AG04450 (cell line): ENCODE measurements at regions not wholly inside any gene's neighbourhood (a gene's known extent, or its start where the extent isn't known, plus 50 kb on each side); places are given as distances from the start of the nearest gene placed in this dataset.

ENCODE experiments used
- CTCF ChIA-PET: fragments of 300-600, 350-600 bp; formaldehyde crosslinking; extraction: SDS; loops from one replicate; lab custom pipeline; 2022; ENCODE audit warnings: antibody characterized with exemption, inconsistent platforms; lab: Charles Lee
- POLR2A ChIA-PET: fragments of 350-600 bp; formaldehyde crosslinking; extraction: SDS; loops from one replicate; lab custom pipeline; 2021; ENCODE audit warnings: antibody characterized with exemption, inconsistent platforms; lab: Yijun Ruan, JAX
- DNase-seq: peaks from one replicate; pipeline ENCODE4 v3.0.0-alpha.2; 2011; ENCODE audit warnings: low read depth, low spot score
- H3K27ac ChIP-seq: one replicate; pipeline ENCODE4 v1.5.1; 2012; ENCODE audit warnings: low read depth, low read length, control low read depth
- H3K27me3 ChIP-seq: one replicate; pipeline ENCODE4 v1.6.0; 2012; ENCODE audit warnings: low read length; ENCODE audit not compliant: control insufficient read depth, insufficient read depth
- H3K4me3 ChIP-seq: 2 replicates; pipeline ENCODE4 v1.5.1; 2011; ENCODE audit warnings: mild to moderate bottlenecking, low read depth, low read length, control low read depth
- H3K9me3 ChIP-seq: 2 replicates; pipeline ENCODE4 v1.5.1; 2012; ENCODE audit warnings: low read length; ENCODE audit not compliant: control insufficient read depth, insufficient read depth
- CTCF ChIP-seq: IDR thresholded peaks from 2 replicates; pipeline ENCODE4 v1.5.1; 2011; ENCODE audit warnings: low read depth, low read length, control low read depth, inconsistent platforms

- Histone ChIP-seq H3K9me3 (no peaks in the 10 kb centered on the region), H3K27ac (no peak overlapping the region), H3K4me3 (no peak overlapping the region), H3K27me3 (no peaks in the 10 kb centered on the region)
- no peak for TF ChIP-seq CTCF
- CTCF ChIA-PET: no interaction called here
- no peak for DNase-seq
- POLR2A ChIA-PET: no interaction called here
These were observed 57.9 kb downstream of the PYDC2 start for GRCh38 chr3:191518861-191519260.

GRCh38 chr3:191521055-191521454 is 60.1 kb downstream of the PYDC2 start:
- ChIA-PET POLR2A (no interaction called here), CTCF (no interaction called here)
- Histone ChIP-seq H3K27ac (no peak overlapping the region), H3K27me3 (no peaks in the 10 kb centered on the region), H3K9me3 (no peaks in the 10 kb centered on the region), H3K4me3 (no peak overlapping the region)
- no peak for TF ChIP-seq CTCF
- DNase-seq: no peak

GRCh38 chr3:191523148-191523547 is 62.2 kb downstream of the PYDC2 start:
- Histone ChIP-seq H3K27me3 (no peaks in the 10 kb centered on the region), H3K4me3 (no peak overlapping the region), H3K9me3 (no peaks in the 10 kb centered on the region), H3K27ac (no peak overlapping the region)
- DNase-seq: no peak
- ChIA-PET CTCF (no interaction called here), POLR2A (no interaction called here)
- TF ChIP-seq CTCF: no peak

GRCh38 chr3:191528589-191528988 is 67.6 kb downstream of the PYDC2 start:
- no peaks in the 10 kb centered on the region; the same call in 1 of the 2 replicates for H3K9me3 ChIP-seq
- DNase-seq: no peak
- no peak overlapping the region for H3K27ac ChIP-seq
- ChIA-PET POLR2A (no interaction called here), CTCF (no interaction called here)
- no peak overlapping the region for H3K4me3 ChIP-seq
- H3K27me3 ChIP-seq: no peaks in the 10 kb centered on the region
- TF ChIP-seq CTCF: no peak

- Histone ChIP-seq H3K9me3 (no peaks in the 10 kb centered on the region; the same call in 1 of the 2 replicates), H3K27me3 (no peaks in the 10 kb centered on the region), H3K27ac (no peak overlapping the region), H3K4me3 (no peak overlapping the region)
- no peak for DNase-seq
- POLR2A ChIA-PET: no interaction called here
- CTCF ChIA-PET: no interaction called here
- TF ChIP-seq CTCF: no peak
These were observed 69.0 kb downstream of the PYDC2 start for GRCh38 chr3:191529992-191530391.
